IMR-90 (cell line): ENCODE measurements at regions not wholly inside any gene's neighbourhood (a gene's known extent, or its start where the extent isn't known, plus 50 kb on each side); places are given as distances from the start of the nearest gene placed in this dataset.

Source experiments
- ATAC-seq: fragments of 200-7000 bp; cut with Tn5 transposase; 2 replicates; pipeline ENCODE4 v1.9.1; 2020; ENCODE audit warnings: low read depth, mild to moderate bottlenecking, moderate library complexity
- BruUV-seq: library from RNA; stranded (reverse); fragments of 400-500 nt; replicated peaks from 2 replicates; lab custom pipeline; 2021; lab: Mats Ljungman, UMichigan
- CTCF ChIA-PET: fragments of 300-600 bp; formaldehyde crosslinking; extraction: SDS; loops from one replicate; lab custom pipeline; 2021; ENCODE audit warnings: antibody characterized with exemption; lab: Yijun Ruan, JAX
- POLR2A ChIA-PET: fragments of 300-600 bp; sonication (Branson Sonifier 250); formaldehyde crosslinking; loops from one replicate; lab custom pipeline; 2022; ENCODE audit warnings: antibody characterized with exemption; ENCODE audit not compliant: unreplicated experiment; lab: Charles Lee
- DNase-seq: peaks from one replicate; pipeline ENCODE4 v3.0.0; 2013
- H2AFZ ChIP-seq: replicated peaks from 2 replicates; pipeline ENCODE3; 2013; ENCODE audit warnings: low read length, mild to moderate bottlenecking; ENCODE audit not compliant: poor library complexity
- H2AK5ac ChIP-seq: 2 replicates; pipeline ENCODE4 v1.6.1; 2013; ENCODE audit warnings: low read depth, low read length, inconsistent platforms
- H2AK9ac ChIP-seq: replicated peaks from 2 replicates; pipeline ENCODE3; 2013; ENCODE audit warnings: mild to moderate bottlenecking, low read depth, low read length, moderate library complexity; ENCODE audit not compliant: poor library complexity
- H2BK120ac ChIP-seq: 2 replicates; pipeline ENCODE4 v1.6.1; 2013; ENCODE audit warnings: low read depth, low read length, inconsistent platforms
- H2BK15ac ChIP-seq: 3 replicates; pipeline ENCODE4 v1.6.1; 2013; ENCODE audit warnings: low read depth, low read length, inconsistent platforms
- H2BK20ac ChIP-seq: 2 replicates; pipeline ENCODE4 v1.6.1; 2013; ENCODE audit warnings: low read depth, mild to moderate bottlenecking, inconsistent platforms, low read length, moderate library complexity
- H2BK5ac ChIP-seq: 2 replicates; pipeline ENCODE4 v1.6.1; 2013; ENCODE audit warnings: mild to moderate bottlenecking, low read depth, low read length, inconsistent platforms; ENCODE audit not compliant: poor library complexity, severe bottlenecking
- H3K14ac ChIP-seq: replicated peaks from 2 replicates; pipeline ENCODE4 v1.6.1; 2013; ENCODE audit warnings: low read depth, low read length, inconsistent platforms
- H3K18ac ChIP-seq: 2 replicates; pipeline ENCODE4 v1.6.1; 2013; ENCODE audit warnings: low read depth, low read length, control low read depth
- H3K23ac ChIP-seq: 2 replicates; pipeline ENCODE4 v1.6.1; 2013; ENCODE audit warnings: low read depth, low read length, inconsistent platforms
- H3K27ac ChIP-seq: 2 replicates; pipeline ENCODE4 v1.5.1; 2013; ENCODE audit warnings: mild to moderate bottlenecking, control low read depth, low read length; ENCODE audit not compliant: insufficient read depth
- H3K27me3 ChIP-seq: 2 replicates; pipeline ENCODE4 v1.6.1; 2013; ENCODE audit warnings: low read length; ENCODE audit not compliant: control insufficient read depth, insufficient read depth
- H3K36me3 ChIP-seq: 2 replicates; pipeline ENCODE4 v1.6.1; 2013; ENCODE audit warnings: low read length, mixed read lengths; ENCODE audit not compliant: control insufficient read depth, insufficient read depth
- H3K4ac ChIP-seq: 2 replicates; pipeline ENCODE4 v1.6.1; 2013; ENCODE audit warnings: low read depth, low read length, inconsistent platforms
- H3K4me1 ChIP-seq: 2 replicates; pipeline ENCODE4 v1.6.1; 2013; ENCODE audit warnings: low read length, mixed read lengths; ENCODE audit not compliant: control insufficient read depth, insufficient read depth
- H3K4me2 ChIP-seq: 2 replicates; pipeline ENCODE4 v1.6.1; 2013; ENCODE audit warnings: low read depth, mild to moderate bottlenecking, control low read depth, low read length, moderate library complexity
- H3K4me3 ChIP-seq: 2 replicates; pipeline ENCODE4 v1.5.1; 2013; ENCODE audit warnings: low read depth, mild to moderate bottlenecking, control low read depth, low read length, moderate library complexity; ENCODE audit not compliant: insufficient read depth
- H3K56ac ChIP-seq: 2 replicates; pipeline ENCODE4 v1.6.1; 2013; ENCODE audit warnings: low read length, inconsistent platforms; ENCODE audit not compliant: insufficient read depth; ENCODE audit errors: extremely low read depth
- H3K79me1 ChIP-seq, 2 experiments: 2 replicates each; pipeline ENCODE4 v1.6.1; 2013; ENCODE audit warnings: low read length in 2 of 2, inconsistent platforms in 1 of 2, low read depth in 1 of 2
- H3K9ac ChIP-seq: 2 replicates; pipeline ENCODE4 v1.6.1; 2013; ENCODE audit warnings: low read depth, low read length, control low read depth
- H3K9me1 ChIP-seq: 2 replicates; pipeline ENCODE4 v1.6.1; 2013; ENCODE audit warnings: low read length, inconsistent platforms; ENCODE audit not compliant: insufficient read depth
- H3K9me3 ChIP-seq: 2 replicates; pipeline ENCODE4 v1.6.1; 2013; ENCODE audit warnings: low read length; ENCODE audit not compliant: control insufficient read depth, insufficient read depth
- H4K20me1 ChIP-seq: 2 replicates; pipeline ENCODE4 v1.6.1; 2013; ENCODE audit warnings: low read length, inconsistent platforms; ENCODE audit not compliant: insufficient read depth
- H4K5ac ChIP-seq: 2 replicates; pipeline ENCODE4 v1.6.1; 2013; ENCODE audit warnings: mild to moderate bottlenecking, low read depth, low read length, control low read depth
- H4K8ac ChIP-seq, 2 experiments: 2 replicates each; pipeline ENCODE4 v1.6.1; 2013; ENCODE audit warnings: low read depth in 2 of 2, low read length in 2 of 2, control low read depth in 1 of 2, inconsistent platforms in 1 of 2
- H4K91ac ChIP-seq: 2 replicates; pipeline ENCODE4 v1.6.1; 2013; ENCODE audit warnings: low read depth, low read length, inconsistent platforms; ENCODE audit not compliant: insufficient read depth
- BHLHE40 ChIP-seq: fragments of 150-350 bp; IDR thresholded peaks from 2 replicates; pipeline ENCODE4 v1.6.1; 2016; ENCODE audit warnings: mild to moderate bottlenecking, low read depth, low read length
- CEBPB ChIP-seq: IDR thresholded peaks from 2 replicates; pipeline ENCODE4 v1.6.1; 2012; ENCODE audit warnings: low read depth, low read length, improper control_type of control experiment
- CHD1 ChIP-seq: IDR thresholded peaks from 2 replicates; pipeline ENCODE4 v1.6.1; 2012; ENCODE audit warnings: low read depth, low read length, improper control_type of control experiment
- CTCF ChIP-seq: conservative IDR thresholded peaks from 2 replicates; pipeline ENCODE4 v1.5.1; 2012; ENCODE audit warnings: mild to moderate bottlenecking, low read depth, low read length, improper control_type of control experiment
- ELK1 ChIP-seq: fragments of 150-350 bp; IDR thresholded peaks from 2 replicates; pipeline ENCODE4 v1.6.1; 2016; ENCODE audit warnings: low read depth, mild to moderate bottlenecking, low read length, moderate library complexity, borderline replicate concordance
- FOS ChIP-seq: fragments of 150-350 bp; IDR thresholded peaks from 2 replicates; pipeline ENCODE4 v1.6.1; 2016; ENCODE audit warnings: low read depth, low read length
- MAFK ChIP-seq: IDR thresholded peaks from 2 replicates; pipeline ENCODE4 v1.6.1; 2012; ENCODE audit warnings: low read depth, low read length, improper control_type of control experiment
- MAZ ChIP-seq: IDR thresholded peaks from 2 replicates; pipeline ENCODE4 v1.6.1; 2012; ENCODE audit warnings: low read depth, mild to moderate bottlenecking, low read length, improper control_type of control experiment, moderate library complexity, borderline replicate concordance
- MXI1 ChIP-seq: IDR thresholded peaks from 2 replicates; pipeline ENCODE4 v1.6.1; 2012; ENCODE audit warnings: low read depth, mild to moderate bottlenecking, low read length, moderate library complexity, borderline replicate concordance
- NFE2L2 ChIP-seq: fragments of 150-350 bp; IDR thresholded peaks from 2 replicates; pipeline ENCODE4 v1.6.1; 2016; ENCODE audit warnings: low read depth, mild to moderate bottlenecking, low read length
- POLR2A ChIP-seq: IDR thresholded peaks from 2 replicates; pipeline ENCODE4 v1.6.1; 2012; ENCODE audit warnings: mild to moderate bottlenecking, low read depth, low read length
- RAD21 ChIP-seq: IDR thresholded peaks from 2 replicates; pipeline ENCODE4 v1.6.1; 2012; ENCODE audit warnings: low read length, improper control_type of control experiment
- RCOR1 ChIP-seq: IDR thresholded peaks from 2 replicates; pipeline ENCODE4 v1.6.1; 2012; ENCODE audit warnings: mild to moderate bottlenecking, low read length, improper control_type of control experiment; ENCODE audit not compliant: insufficient replicate concordance
- RFX5 ChIP-seq: IDR thresholded peaks from 2 replicates; pipeline ENCODE4 v1.8.0; 2012; ENCODE audit warnings: low read depth, mild to moderate bottlenecking, low read length, moderate library complexity
- SMC3 ChIP-seq: fragments of 150-350 bp; IDR thresholded peaks from 2 replicates; pipeline ENCODE4 v1.6.1; 2016; ENCODE audit warnings: low read depth, mild to moderate bottlenecking, antibody characterized with exemption, low read length, moderate library complexity
- USF2 ChIP-seq: fragments of 150-350 bp; IDR thresholded peaks from 2 replicates; pipeline ENCODE4 v1.6.1; 2017; ENCODE audit warnings: mild to moderate bottlenecking, antibody characterized with exemption, low read length, low read depth
- WGBS, 2 experiments: methylation state at CpG; one replicate each; pipeline versions ENCODE4 v1.1.5 to v1.1.7; 2013; ENCODE audit warnings: missing lambda C conversion rate in 2 of 2; ENCODE audit not compliant: insufficient read length in 1 of 2; ENCODE audit errors: extremely low coverage in 2 of 2; 5-methylcytosine and 5-hydroxymethylcytosine counted together
- dilution Hi-C: fragments of 300-500 bp; cut with HindIII; formaldehyde crosslinking; loops from one replicate; pipeline ENCODE4 v1.14.3; 2018; ENCODE audit warnings: low sequenced_read_pairs; ENCODE audit not compliant: unreplicated experiment
- in situ Hi-C: fragments of 300-500 bp; cut with MboI; formaldehyde crosslinking; loops from 3 replicates; pipeline ENCODE4 v1.14.3; 2019; ENCODE audit warnings: low sequenced_read_pairs, inconsistent platforms, mixed read lengths
- intact Hi-C: fragments of 100-400 bp; cut with micrococcal nuclease; formaldehyde crosslinking; loops from 2 replicates; pipeline ENCODE4 v1.10.0; 2022

- Histone ChIP-seq H3K9me1 (no peaks in the 10 kb centered on the region), H4K91ac (no peak overlapping the region), H3K36me3 (no peaks in the 10 kb centered on the region), H3K9ac (no peak overlapping the region), H3K18ac (no peak overlapping the region), H3K79me1 (no peaks in the 10 kb centered on the region), H2BK15ac (no peak overlapping the region), H2BK20ac (no peak overlapping the region), H3K56ac (no peak overlapping the region), H3K9me3 (no peaks in the 10 kb centered on the region), H3K27me3 (peaks cover 1% of the 10 kb centered on the region; the same call in 1 of the 2 replicates), H3K14ac (no peak overlapping the region), H4K20me1 (no peaks in the 10 kb centered on the region), H3K4ac (no peak overlapping the region), H2AK9ac (no peak overlapping the region), H3K4me1 (no peaks in the 10 kb centered on the region), H2AFZ (no peak overlapping the region), H2AK5ac (no peak overlapping the region), H3K27ac (no peak overlapping the region), H3K23ac (no peak overlapping the region), H3K4me2 (no peak overlapping the region), H2BK5ac (no peak overlapping the region), H3K4me3 (no peak overlapping the region), H4K8ac (no peak overlapping the region), H2BK120ac (no peak overlapping the region), H4K5ac (no peak overlapping the region)
- WGBS, 2 experiments, result no CpG with 5 or more reads among the region's 8 CpGs
- ChIA-PET CTCF (interaction anchor here (0.6 to 1.2 kb wide), 3 partner anchors 11 to 1471 kb away, joined by 3 to 4 read pairs (median 3); no protein-coding TSS in a partner anchor), POLR2A (no interaction called here)
- in situ Hi-C loops (no loop called here), dilution Hi-C loops (no loop called here), intact Hi-C loops (no loop called here)
- no peak for TF ChIP-seq MXI1
- no peak for TF ChIP-seq POLR2A
- TF ChIP-seq USF2, result no peak
- TF ChIP-seq CEBPB, result no peak
- no peak for TF ChIP-seq CHD1
- TF ChIP-seq MAFK, result no peak
- TF ChIP-seq CTCF, result no peak
- TF ChIP-seq RFX5, result no peak
- no peak for TF ChIP-seq MAZ
- no peak for TF ChIP-seq ELK1
- TF ChIP-seq RAD21, result no peak
- TF ChIP-seq SMC3, result no peak
- no peak for TF ChIP-seq NFE2L2
- no peak for TF ChIP-seq FOS
- no peak for TF ChIP-seq RCOR1
- TF ChIP-seq BHLHE40, result no peak
- no peak for DNase-seq
- no TSS peak for BruUV-seq
- no peak for ATAC-seq
Measured at GRCh38 chr6:97656706-97657350, 373.8 kb upstream of the MMS22L start.
